ENCODE measurements at regions not wholly inside any gene's neighbourhood (a gene's known extent, or its start where the extent isn't known, plus 50 kb on each side); places are given as distances from the start of the nearest gene placed in this dataset.

GRCh38 chr3:124660599-124660998, 69.7 kb upstream of the UMPS start:
- no peak for TF ChIP-seq CTCF (IDR thresholded peaks at IDR 0.05; ENCODE audit: insufficient read depth, low read length, severe bottlenecking)
- Histone ChIP-seq H3K36me3 (ENCODE audit: control insufficient read depth, insufficient read depth, low read length) (no peaks in the 10 kb centered on the region), H3K4me3 (ENCODE audit: low read depth, low read length) (no peak overlapping the region), H3K27me3 (ENCODE audit: control insufficient read depth, insufficient read depth, low read length) (no peaks in the 10 kb centered on the region)
- FAIRE-seq: no peak
- DNase-seq (ENCODE audit: low read depth): no peak

GRCh38 chr3:124663690-124664089, 66.6 kb upstream of the UMPS start:
- TF ChIP-seq CTCF (IDR thresholded peaks at IDR 0.05; ENCODE audit: insufficient read depth, low read length, severe bottlenecking): no peak
- no peak for FAIRE-seq
- peak; percentile 22 for DNase-seq (ENCODE audit: low read depth)
- Histone ChIP-seq H3K27me3 (ENCODE audit: control insufficient read depth, insufficient read depth, low read length) (no peaks in the 10 kb centered on the region), H3K36me3 (ENCODE audit: control insufficient read depth, insufficient read depth, low read length) (no peaks in the 10 kb centered on the region), H3K4me3 (ENCODE audit: low read depth, low read length) (no peak overlapping the region)

- Histone ChIP-seq H3K27me3 (ENCODE audit: control insufficient read depth, insufficient read depth, low read length) (no peaks in the 10 kb centered on the region), H3K36me3 (ENCODE audit: control insufficient read depth, insufficient read depth, low read length) (no peaks in the 10 kb centered on the region), H3K4me3 (ENCODE audit: low read depth, low read length) (no peak overlapping the region)
- FAIRE-seq (no peak), DNase-seq (ENCODE audit: low read depth) (no peak)
- TF ChIP-seq CTCF (IDR thresholded peaks at IDR 0.05; ENCODE audit: insufficient read depth, low read length, severe bottlenecking): no peak
Observed at GRCh38 chr3:124664804-124665203, 65.4 kb upstream of the UMPS start.

GRCh38 chr3:124666067-124666466, 64.2 kb upstream of the UMPS start:
- Histone ChIP-seq H3K27me3 (ENCODE audit: control insufficient read depth, insufficient read depth, low read length) (no peaks in the 10 kb centered on the region), H3K4me3 (ENCODE audit: low read depth, low read length) (no peak overlapping the region), H3K36me3 (ENCODE audit: control insufficient read depth, insufficient read depth, low read length) (no peaks in the 10 kb centered on the region)
- FAIRE-seq (no peak), DNase-seq (ENCODE audit: low read depth) (no peak)
- TF ChIP-seq CTCF (IDR thresholded peaks at IDR 0.05; ENCODE audit: insufficient read depth, low read length, severe bottlenecking): no peak

GRCh38 chr3:124669470-124669869, 60.8 kb upstream of the UMPS start:
- no peak for TF ChIP-seq CTCF (IDR thresholded peaks at IDR 0.05; ENCODE audit: insufficient read depth, low read length, severe bottlenecking)
- Histone ChIP-seq H3K36me3 (ENCODE audit: control insufficient read depth, insufficient read depth, low read length) (no peaks in the 10 kb centered on the region), H3K4me3 (ENCODE audit: low read depth, low read length) (no peak overlapping the region), H3K27me3 (ENCODE audit: control insufficient read depth, insufficient read depth, low read length) (no peaks in the 10 kb centered on the region)
- no peak for FAIRE-seq
- peak; percentile 75 for DNase-seq (ENCODE audit: low read depth)

GRCh38 chr3:124671106-124671505, 59.1 kb upstream of the UMPS start:
- no peaks in the 10 kb centered on the region for H3K27me3 ChIP-seq (ENCODE audit: control insufficient read depth, insufficient read depth, low read length)
- no peak for DNase-seq (ENCODE audit: low read depth)
- TF ChIP-seq CTCF (IDR thresholded peaks at IDR 0.05; ENCODE audit: insufficient read depth, low read length, severe bottlenecking): no peak
- H3K4me3 ChIP-seq (ENCODE audit: low read depth, low read length): no peak overlapping the region
- H3K36me3 ChIP-seq (ENCODE audit: control insufficient read depth, insufficient read depth, low read length): no peaks in the 10 kb centered on the region
- no peak for FAIRE-seq

Measured in bronchial epithelial cell (primary cell).